OCI-LY1 (cell line): ENCODE measurements at regions not wholly inside any gene's neighbourhood (a gene's known extent, or its start where the extent isn't known, plus 50 kb on each side); places are given as distances from the start of the nearest gene placed in this dataset.

Experiments
- H2AFZ ChIP-seq: fragments of 200-600 bp; sonication (generic), shearing (Covaris generic); 2 replicates; pipeline ENCODE4 v1.6.0; 2014; ENCODE audit warnings: antibody characterized with exemption, mild to moderate bottlenecking, low read length
- H3F3A ChIP-seq: fragments of 200-600 bp; sonication (generic), shearing (Covaris generic); 2 replicates; pipeline ENCODE4 v1.6.0; 2014; ENCODE audit warnings: mild to moderate bottlenecking, antibody characterized with exemption, low read length, moderate library complexity; ENCODE audit not compliant: insufficient read depth
- H3K27ac ChIP-seq: fragments of 200-600 bp; sonication (generic); 2 replicates; pipeline ENCODE4 v1.5.1; 2014; ENCODE audit warnings: low read length, mixed run types, mild to moderate bottlenecking, low read depth; ENCODE audit not compliant: poor library complexity, severe bottlenecking
- H3K27me3 ChIP-seq: fragments of 200-600 bp; sonication (generic); 2 replicates; pipeline ENCODE4 v1.6.0; 2014; ENCODE audit warnings: antibody characterized with exemption, mild to moderate bottlenecking, low read length, moderate library complexity; ENCODE audit not compliant: insufficient read depth
- H3K36me3 ChIP-seq: fragments of 200-600 bp; sonication (generic); 2 replicates; pipeline ENCODE4 v1.6.1; 2014; ENCODE audit warnings: mild to moderate bottlenecking, antibody characterized with exemption, low read length, moderate library complexity, mixed read lengths; ENCODE audit not compliant: insufficient read depth
- H3K4me1 ChIP-seq: fragments of 200-600 bp; sonication (generic); 2 replicates; pipeline ENCODE4 v1.5.1; 2014; ENCODE audit warnings: mild to moderate bottlenecking, low read length, moderate library complexity; ENCODE audit not compliant: insufficient read depth, severe bottlenecking
- H3K4me2 ChIP-seq: fragments of 200-600 bp; sonication (generic), shearing (Covaris generic); 2 replicates; pipeline ENCODE4 v1.6.1; 2014; ENCODE audit warnings: low read length
- H3K4me3 ChIP-seq: fragments of 200-600 bp; sonication (generic); 2 replicates; pipeline ENCODE4 v1.5.1; 2014; ENCODE audit warnings: low read length, low read depth, mild to moderate bottlenecking, mixed read lengths; ENCODE audit not compliant: poor library complexity, severe bottlenecking
- H3K79me2 ChIP-seq: fragments of 200-600 bp; shearing (Covaris generic); 2 replicates; pipeline ENCODE4 v1.6.1; 2016; ENCODE audit warnings: mixed run types, low read length, mixed read lengths; ENCODE audit not compliant: insufficient read depth
- H3K9ac ChIP-seq: fragments of 200-600 bp; sonication (generic), shearing (Covaris generic); 2 replicates; pipeline ENCODE4 v1.6.1; 2014; ENCODE audit warnings: mild to moderate bottlenecking, low read length, mixed read lengths
- H3K9me2 ChIP-seq: fragments of 200-600 bp; sonication (generic), shearing (Covaris generic); 2 replicates; pipeline ENCODE4 v1.6.1; 2014; ENCODE audit warnings: low read depth, mild to moderate bottlenecking, low read length, mixed read lengths
- H3K9me3 ChIP-seq: fragments of 200-600 bp; shearing (Covaris generic); 2 replicates; pipeline ENCODE4 v1.6.1; 2014; ENCODE audit warnings: low read length, mixed read lengths
- H4K20me1 ChIP-seq: fragments of 200-600 bp; sonication (generic), shearing (Covaris generic); 2 replicates; pipeline ENCODE4 v1.6.0; 2016; ENCODE audit warnings: mild to moderate bottlenecking, low read length; ENCODE audit not compliant: insufficient read depth
- EZH2 ChIP-seq: fragments of 200-600 bp; sonication (generic), shearing (Covaris generic); IDR thresholded peaks from 2 replicates; pipeline ENCODE4 v1.8.0; 2017; ENCODE audit warnings: borderline replicate concordance, mixed run types, mild to moderate bottlenecking, antibody characterized with exemption, low read length, moderate library complexity, mixed read lengths
- TF ChIP-seq, protein P1 (sequence below): fragments of 200-600 bp; sonication (generic), shearing (Covaris generic); IDR thresholded peaks from 2 replicates; pipeline ENCODE4 v1.5.1; 2017; ENCODE audit warnings: mild to moderate bottlenecking, antibody characterized with exemption, low read length, moderate library complexity, mixed read lengths

DNA sequence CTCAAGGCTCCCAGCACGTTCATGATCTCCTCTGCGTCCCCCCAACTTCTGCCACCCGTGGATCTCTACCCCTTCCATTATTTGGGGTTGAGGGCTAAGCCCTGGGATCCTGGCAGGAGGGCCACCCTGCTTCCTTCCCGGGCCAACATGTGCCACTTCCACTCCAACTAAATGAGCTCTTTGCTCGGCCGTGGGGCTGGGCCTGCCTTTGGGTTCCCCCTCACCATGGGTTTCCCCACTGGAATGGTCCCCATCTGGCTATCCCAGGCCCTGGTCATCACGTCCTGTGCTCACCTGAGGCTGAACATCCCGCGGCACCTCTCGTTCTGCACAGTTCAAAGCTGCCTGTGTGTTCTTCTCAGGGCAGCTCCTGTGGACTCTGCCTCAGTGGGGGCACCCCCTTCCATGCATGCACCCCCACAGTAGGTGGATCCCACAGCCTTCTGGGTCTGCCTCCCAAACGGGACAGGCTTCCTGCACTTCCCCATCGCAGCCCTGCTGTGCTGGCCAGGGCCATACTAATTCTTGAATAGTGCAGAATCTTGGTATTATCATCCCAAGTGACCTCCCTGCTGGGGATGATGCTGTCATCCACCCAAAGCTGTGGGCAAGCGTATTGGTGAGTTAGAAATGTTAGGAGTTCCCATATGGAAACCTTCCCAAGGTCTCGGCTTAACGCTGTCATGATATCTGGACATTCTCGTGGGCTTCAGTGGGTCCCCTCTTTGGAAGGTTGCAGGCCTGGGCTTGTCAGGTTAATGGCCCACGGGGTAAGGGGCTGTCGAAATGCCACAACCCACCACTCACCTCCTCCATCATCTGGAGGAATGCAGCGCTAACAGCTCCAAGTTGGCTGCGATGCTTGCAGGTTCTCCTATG lies 150.5 kb upstream of the TWIST2 start:
- Histone ChIP-seq H3K4me1 (no peaks in the 10 kb centered on the region), H3K9ac (no peak overlapping the region), H3K4me3 (no peak overlapping the region), H2AFZ (no peak overlapping the region), H3K27ac (no peak overlapping the region), H3K4me2 (no peak overlapping the region), H4K20me1 (no peaks in the 10 kb centered on the region), H3K27me3 (no peaks in the 10 kb centered on the region; the same call in 1 of the 2 replicates), H3K9me2 (no peaks in the 10 kb centered on the region), H3F3A (no peaks in the 10 kb centered on the region), H3K36me3 (no peaks in the 10 kb centered on the region), H3K79me2 (no peaks in the 10 kb centered on the region), H3K9me3 (no peaks in the 10 kb centered on the region)
- no peak for TF ChIP-seq EZH2
- TF ChIP-seq, protein P1, sequence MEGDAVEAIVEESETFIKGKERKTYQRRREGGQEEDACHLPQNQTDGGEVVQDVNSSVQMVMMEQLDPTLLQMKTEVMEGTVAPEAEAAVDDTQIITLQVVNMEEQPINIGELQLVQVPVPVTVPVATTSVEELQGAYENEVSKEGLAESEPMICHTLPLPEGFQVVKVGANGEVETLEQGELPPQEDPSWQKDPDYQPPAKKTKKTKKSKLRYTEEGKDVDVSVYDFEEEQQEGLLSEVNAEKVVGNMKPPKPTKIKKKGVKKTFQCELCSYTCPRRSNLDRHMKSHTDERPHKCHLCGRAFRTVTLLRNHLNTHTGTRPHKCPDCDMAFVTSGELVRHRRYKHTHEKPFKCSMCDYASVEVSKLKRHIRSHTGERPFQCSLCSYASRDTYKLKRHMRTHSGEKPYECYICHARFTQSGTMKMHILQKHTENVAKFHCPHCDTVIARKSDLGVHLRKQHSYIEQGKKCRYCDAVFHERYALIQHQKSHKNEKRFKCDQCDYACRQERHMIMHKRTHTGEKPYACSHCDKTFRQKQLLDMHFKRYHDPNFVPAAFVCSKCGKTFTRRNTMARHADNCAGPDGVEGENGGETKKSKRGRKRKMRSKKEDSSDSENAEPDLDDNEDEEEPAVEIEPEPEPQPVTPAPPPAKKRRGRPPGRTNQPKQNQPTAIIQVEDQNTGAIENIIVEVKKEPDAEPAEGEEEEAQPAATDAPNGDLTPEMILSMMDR: no peak

DNA sequence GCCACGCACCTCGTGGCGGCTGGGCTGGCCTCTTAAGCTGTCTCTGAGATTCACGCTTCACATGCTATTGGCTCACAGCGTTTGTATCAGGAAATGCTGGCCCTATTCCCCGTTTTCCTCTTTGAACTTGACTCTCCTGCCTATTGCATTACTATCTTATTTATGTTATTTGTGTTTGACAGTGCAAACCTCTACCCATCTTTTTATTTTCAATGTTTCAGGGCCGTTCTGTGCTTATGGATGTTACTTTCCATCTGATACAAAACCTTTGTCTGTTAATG lies 149.9 kb upstream of the TWIST2 start:
- Histone ChIP-seq H3K4me1 (no peaks in the 10 kb centered on the region), H3F3A (no peaks in the 10 kb centered on the region), H3K9ac (no peak overlapping the region), H3K36me3 (no peaks in the 10 kb centered on the region), H3K27me3 (no peaks in the 10 kb centered on the region; the same call in 1 of the 2 replicates), H3K4me2 (no peak overlapping the region), H3K9me3 (no peaks in the 10 kb centered on the region), H3K4me3 (no peak overlapping the region), H2AFZ (no peak overlapping the region), H3K27ac (no peak overlapping the region), H3K9me2 (no peaks in the 10 kb centered on the region), H3K79me2 (no peaks in the 10 kb centered on the region), H4K20me1 (no peaks in the 10 kb centered on the region)
- TF ChIP-seq, protein P1: no peak
- TF ChIP-seq EZH2: no peak

DNA sequence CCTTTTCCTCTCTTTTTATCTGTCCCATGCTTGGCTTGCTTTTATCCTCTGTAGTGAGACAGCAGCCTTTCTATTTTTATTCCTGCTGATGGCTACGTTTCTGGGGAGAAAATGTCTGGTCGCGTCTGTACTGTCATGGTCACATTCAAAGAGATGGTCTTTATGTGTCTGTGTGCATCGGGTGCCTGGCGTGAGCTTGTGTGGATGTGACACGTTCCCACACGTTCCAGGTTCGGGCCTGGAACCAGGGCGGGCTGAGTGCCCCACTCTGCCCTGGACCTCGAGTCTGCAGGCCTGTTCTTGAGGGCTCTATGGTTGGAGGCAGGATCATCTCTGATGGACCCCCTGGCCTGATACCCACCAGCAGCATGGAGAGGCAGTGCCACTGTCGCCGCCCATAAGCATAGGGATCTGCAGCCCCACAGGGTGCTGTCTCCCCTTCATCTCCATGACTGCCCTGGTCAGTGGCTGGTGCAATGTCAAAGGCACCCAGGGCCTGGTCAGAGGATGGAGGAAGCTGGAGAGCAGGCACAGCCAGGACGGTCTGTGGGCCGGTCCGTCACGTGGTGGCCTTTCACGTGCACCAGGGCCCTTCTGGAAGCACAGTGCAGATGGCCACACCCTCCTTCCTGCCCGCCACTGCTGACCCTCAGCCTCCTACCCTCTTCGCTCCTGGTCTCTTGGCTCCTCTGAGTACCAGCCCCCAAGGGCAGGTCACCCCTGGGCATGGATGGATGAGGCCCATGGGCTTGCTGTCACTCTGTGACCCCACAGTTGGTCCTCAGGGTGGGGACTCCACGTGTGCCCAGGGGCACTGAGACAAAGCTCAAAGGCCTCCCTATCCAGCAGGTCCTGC lies 149.2 kb upstream of the TWIST2 start:
- no peaks in the 10 kb centered on the region for H3F3A ChIP-seq
- H3K36me3 ChIP-seq: no peaks in the 10 kb centered on the region
- H3K27ac ChIP-seq: no peak overlapping the region
- H3K4me1 ChIP-seq: no peaks in the 10 kb centered on the region
- TF ChIP-seq, protein P1: no peak
- TF ChIP-seq EZH2: no peak
- no peaks in the 10 kb centered on the region; the same call in 1 of the 2 replicates for H3K27me3 ChIP-seq
- no peak overlapping the region for H3K4me3 ChIP-seq
- H3K4me2 ChIP-seq: no peak overlapping the region
- H3K9me2 ChIP-seq: no peaks in the 10 kb centered on the region
- H4K20me1 ChIP-seq: no peaks in the 10 kb centered on the region
- H3K9me3 ChIP-seq: no peaks in the 10 kb centered on the region
- no peak overlapping the region for H2AFZ ChIP-seq
- H3K79me2 ChIP-seq: no peaks in the 10 kb centered on the region
- H3K9ac ChIP-seq: no peak overlapping the region
